DOHH2 (cell line): ENCODE measurements at regions not wholly inside any gene's neighbourhood (a gene's known extent, or its start where the extent isn't known, plus 50 kb on each side); places are given as distances from the start of the nearest gene placed in this dataset.

Experiments used
- H3F3A ChIP-seq: fragments of 200-600 bp; sonication (generic), shearing (Covaris generic); 2 replicates; pipeline ENCODE4 v1.6.0; 2016; ENCODE audit warnings: antibody characterized with exemption, mild to moderate bottlenecking; ENCODE audit not compliant: control insufficient read depth, insufficient read depth
- H3K27ac ChIP-seq: fragments of 200-600 bp; sonication (generic); 2 replicates; pipeline ENCODE4 v1.5.1; 2014; ENCODE audit warnings: low read depth, mild to moderate bottlenecking, low read length, moderate library complexity
- H3K27me3 ChIP-seq: fragments of 200-600 bp; sonication (generic); 2 replicates; pipeline ENCODE4 v1.6.1; 2014; ENCODE audit warnings: mild to moderate bottlenecking, low read length, mixed read lengths; ENCODE audit not compliant: control insufficient read depth
- H3K36me3 ChIP-seq: fragments of 200-600 bp; sonication (generic); 2 replicates; pipeline ENCODE4 v1.6.1; 2014; ENCODE audit warnings: mild to moderate bottlenecking, low read length, moderate library complexity, mixed read lengths; ENCODE audit not compliant: control insufficient read depth
- H3K4me1 ChIP-seq: fragments of 200-600 bp; sonication (generic); 2 replicates; pipeline ENCODE4 v1.6.1; 2014; ENCODE audit warnings: mild to moderate bottlenecking, low read length, mixed read lengths; ENCODE audit not compliant: control insufficient read depth
- H3K4me2 ChIP-seq: fragments of 200-600 bp; sonication (generic); 2 replicates; pipeline ENCODE4 v1.6.0; 2014; ENCODE audit warnings: mild to moderate bottlenecking, low read length, moderate library complexity
- H3K4me3 ChIP-seq: fragments of 200-600 bp; sonication (generic); 2 replicates; pipeline ENCODE4 v1.5.1; 2014; ENCODE audit warnings: mild to moderate bottlenecking, low read length, mixed read lengths
- H3K79me2 ChIP-seq: fragments of 200-600 bp; sonication (generic); 2 replicates; pipeline ENCODE4 v1.6.1; 2014; ENCODE audit warnings: mild to moderate bottlenecking, low read length, mixed read lengths; ENCODE audit not compliant: control insufficient read depth
- H3K9me2 ChIP-seq: fragments of 200-600 bp; sonication (generic); replicated peaks from 2 replicates; pipeline ENCODE4 v1.6.1; 2014; ENCODE audit warnings: mild to moderate bottlenecking, low read length, mixed read lengths; ENCODE audit not compliant: control insufficient read depth
- H3K9me3 ChIP-seq: fragments of 200-600 bp; sonication (generic); 2 replicates; pipeline ENCODE4 v1.6.1; 2014; ENCODE audit warnings: antibody characterized with exemption, low read length, mixed read lengths; ENCODE audit not compliant: control insufficient read depth, insufficient read depth
- H4K20me1 ChIP-seq: fragments of 200-600 bp; sonication (generic); 2 replicates; pipeline ENCODE4 v1.6.0; 2014; ENCODE audit warnings: low read depth, mild to moderate bottlenecking, antibody characterized with exemption, low read length, moderate library complexity; ENCODE audit not compliant: control insufficient read depth, insufficient read depth
- CTCF ChIP-seq: fragments of 200-600 bp; sonication (generic); IDR thresholded peaks from one replicate; pipeline ENCODE4 v1.5.1; 2014; ENCODE audit warnings: antibody characterized with exemption, mild to moderate bottlenecking, low read depth, low read length; ENCODE audit not compliant: poor library complexity, severe bottlenecking
- EZH2phosphoT487 ChIP-seq: fragments of 200-600 bp; sonication (generic); IDR thresholded peaks from 2 replicates; pipeline ENCODE4 v1.6.1; 2017; ENCODE audit warnings: borderline replicate concordance, mild to moderate bottlenecking, antibody characterized with exemption, low read length, moderate library complexity, mixed read lengths

GRCh38 chr10:78738861-78739260 lies 329.9 kb upstream of the ZMIZ1 start:
- no peak overlapping the region for H3K4me2 ChIP-seq
- no peaks in the 10 kb centered on the region for H3K36me3 ChIP-seq
- H3F3A ChIP-seq: no peaks in the 10 kb centered on the region
- no peak overlapping the region for H3K27ac ChIP-seq
- H3K4me1 ChIP-seq: no peaks in the 10 kb centered on the region
- H3K79me2 ChIP-seq: no peaks in the 10 kb centered on the region
- no peak for TF ChIP-seq EZH2phosphoT487
- TF ChIP-seq CTCF: no peak
- H3K4me3 ChIP-seq: no peak overlapping the region
- H3K27me3 ChIP-seq: no peaks in the 10 kb centered on the region; the same call in 1 of the 2 replicates
- H3K9me2 ChIP-seq: no peaks in the 10 kb centered on the region
- no peaks in the 10 kb centered on the region for H3K9me3 ChIP-seq
- H4K20me1 ChIP-seq: no peaks in the 10 kb centered on the region

- H3K27ac ChIP-seq: no peak overlapping the region
- no peak overlapping the region for H3K4me3 ChIP-seq
- H3K4me1 ChIP-seq: no peaks in the 10 kb centered on the region
- no peak for TF ChIP-seq CTCF
- no peak for TF ChIP-seq EZH2phosphoT487
- H3K79me2 ChIP-seq: no peaks in the 10 kb centered on the region
- no peaks in the 10 kb centered on the region for H3K36me3 ChIP-seq
- no peak overlapping the region for H3K4me2 ChIP-seq
- no peaks in the 10 kb centered on the region for H3K9me3 ChIP-seq
- H4K20me1 ChIP-seq: no peaks in the 10 kb centered on the region
- H3K27me3 ChIP-seq: no peaks in the 10 kb centered on the region; the same call in 1 of the 2 replicates
- no peaks in the 10 kb centered on the region for H3F3A ChIP-seq
- no peaks in the 10 kb centered on the region for H3K9me2 ChIP-seq
Measured at GRCh38 chr10:78739444-78740053, 329.2 kb upstream of the ZMIZ1 start.

- Histone ChIP-seq H3K4me3 (no peak overlapping the region), H4K20me1 (no peaks in the 10 kb centered on the region), H3K36me3 (no peaks in the 10 kb centered on the region), H3K27ac (no peak overlapping the region), H3K9me3 (no peaks in the 10 kb centered on the region), H3K4me2 (no peak overlapping the region), H3K27me3 (no peaks in the 10 kb centered on the region; the same call in 1 of the 2 replicates), H3K79me2 (no peaks in the 10 kb centered on the region), H3K9me2 (no peaks in the 10 kb centered on the region), H3F3A (no peaks in the 10 kb centered on the region), H3K4me1 (no peaks in the 10 kb centered on the region)
- TF ChIP-seq EZH2phosphoT487 (no peak), CTCF (no peak)
Measured at GRCh38 chr10:78740976-78741915, 327.5 kb upstream of the ZMIZ1 start.
